GM23338 (cell line): ENCODE measurements at regions not wholly inside any gene's neighbourhood (a gene's known extent, or its start where the extent isn't known, plus 50 kb on each side); places are given as distances from the start of the nearest gene placed in this dataset.

Source experiments
- ATAC-seq: fragments of 200-7000 bp; cut with Tn5 transposase; 3 replicates; pipeline ENCODE4 v1.9.1; 2020
- DNase-seq: peaks from one replicate; pipeline ENCODE4 v3.0.0-alpha.2; 2015; ENCODE audit warnings: low spot score
- H2AFZ ChIP-seq: fragments of 200-600 bp; sonication (generic); 2 replicates; pipeline ENCODE4 v1.8.0; 2016; ENCODE audit warnings: antibody characterized with exemption, mild to moderate bottlenecking, moderate library complexity
- H3F3A ChIP-seq: fragments of 200-600 bp; sonication (generic); replicated peaks from 2 replicates; pipeline ENCODE4 v1.8.0; 2017; ENCODE audit warnings: antibody characterized with exemption, mixed run types, low read depth
- H3K27ac ChIP-seq: fragments of 200-600 bp; sonication (generic); 2 replicates; pipeline ENCODE4 v1.6.1; 2016; ENCODE audit warnings: low read depth
- H3K27me3 ChIP-seq: fragments of 200-600 bp; sonication (generic); 2 replicates; pipeline ENCODE4 v1.8.0; 2016; ENCODE audit warnings: mild to moderate bottlenecking, mixed run types, moderate library complexity; ENCODE audit not compliant: insufficient read depth
- H3K36me3 ChIP-seq: fragments of 200-600 bp; sonication (generic); 2 replicates; pipeline ENCODE4 v1.8.0; 2016; ENCODE audit warnings: mild to moderate bottlenecking; ENCODE audit not compliant: insufficient read depth
- H3K4me1 ChIP-seq: fragments of 200-600 bp; sonication (generic); 2 replicates; pipeline ENCODE4 v1.8.0; 2016; ENCODE audit warnings: mild to moderate bottlenecking, moderate library complexity; ENCODE audit not compliant: insufficient read depth
- H3K4me2 ChIP-seq: fragments of 200-600 bp; sonication (generic); 2 replicates; pipeline ENCODE4 v1.7.1; 2017; ENCODE audit warnings: mixed run types
- H3K4me3 ChIP-seq: fragments of 200-600 bp; sonication (generic); 2 replicates; pipeline ENCODE4 v1.6.1; 2016; ENCODE audit warnings: mixed run types
- H3K79me2 ChIP-seq: fragments of 200-600 bp; sonication (generic); replicated peaks from 2 replicates; pipeline ENCODE4 v1.8.0; 2017; ENCODE audit warnings: mild to moderate bottlenecking; ENCODE audit not compliant: insufficient read depth
- H3K9me2 ChIP-seq: fragments of 200-600 bp; sonication (generic); 2 replicates; pipeline ENCODE4 v1.8.0; 2017; ENCODE audit not compliant: insufficient read depth
- H4K20me1 ChIP-seq: fragments of 200-600 bp; sonication (generic); replicated peaks from 2 replicates; pipeline ENCODE4 v1.8.0; 2017; ENCODE audit warnings: mild to moderate bottlenecking; ENCODE audit not compliant: insufficient read depth
- H3K27ac Mint-ChIP-seq: 2 replicates; pipeline ENCODE4 v1.8.0; 2020; ENCODE audit warnings: inconsistent platforms, mild to moderate bottlenecking, moderate library complexity, mixed read lengths
- H3K27me3 Mint-ChIP-seq: 3 replicates; pipeline ENCODE4 v1.8.0; 2022; ENCODE audit warnings: low read depth, mild to moderate bottlenecking, moderate library complexity, mixed read lengths, inconsistent platforms; ENCODE audit not compliant: insufficient read depth, poor library complexity
- H3K36me3 Mint-ChIP-seq: 3 replicates; pipeline ENCODE4 v1.8.0; 2021; ENCODE audit warnings: low read depth, mild to moderate bottlenecking, inconsistent platforms, moderate library complexity, mixed read lengths
- H3K4me1 Mint-ChIP-seq: 3 replicates; pipeline ENCODE4 v1.8.0; 2020; ENCODE audit warnings: mild to moderate bottlenecking, inconsistent platforms, mixed read lengths
- H3K4me3 Mint-ChIP-seq: 3 replicates; pipeline ENCODE4 v1.8.0; 2021; ENCODE audit warnings: moderate library complexity, mild to moderate bottlenecking, inconsistent platforms, mixed read lengths
- H3K9me3 Mint-ChIP-seq: 3 replicates; pipeline ENCODE4 v1.8.0; 2020; ENCODE audit warnings: moderate library complexity, mild to moderate bottlenecking, inconsistent platforms, mixed read lengths
- CREB1 ChIP-seq: fragments of 250-450 bp; sonication (Bioruptor Pico); IDR thresholded peaks from 2 replicates; pipeline ENCODE4 v1.5.0; 2020; ENCODE audit warnings: low read depth, mild to moderate bottlenecking, moderate library complexity
- EZH2 ChIP-seq: fragments of 200-600 bp; sonication (generic); IDR thresholded peaks from one replicate; pipeline ENCODE4 v1.8.0; 2017; ENCODE audit warnings: antibody characterized with exemption, mild to moderate bottlenecking, low read depth; ENCODE audit not compliant: unreplicated experiment
- EZH2phosphoT487 ChIP-seq: fragments of 200-600 bp; sonication (generic); IDR thresholded peaks from one replicate; pipeline ENCODE4 v1.8.1; 2018; ENCODE audit warnings: antibody characterized with exemption; ENCODE audit not compliant: unreplicated experiment
- JUNB ChIP-seq: IDR thresholded peaks from one replicate; pipeline ENCODE4 v1.6.1; 2016; ENCODE audit warnings: antibody characterized with exemption; ENCODE audit not compliant: unreplicated experiment
- POLR2AphosphoS5 ChIP-seq: IDR thresholded peaks from 2 replicates; pipeline ENCODE4 v1.6.1; 2016; ENCODE audit warnings: antibody characterized with exemption, low read depth
- ZNF114 ChIP-seq: fragments of 250-450 bp; sonication (Bioruptor Pico); IDR thresholded peaks from 2 replicates; pipeline ENCODE4 v1.5.0; 2020; ENCODE audit warnings: mild to moderate bottlenecking, moderate library complexity
- ZNF331 ChIP-seq: fragments of 250-450 bp; sonication (Bioruptor Pico); IDR thresholded peaks from 2 replicates; pipeline ENCODE4 v1.5.0; 2020; ENCODE audit warnings: low read depth, mild to moderate bottlenecking, moderate library complexity
- TF ChIP-seq, protein P1 (sequence below): IDR thresholded peaks from one replicate; pipeline ENCODE4 v1.6.1; 2018; ENCODE audit warnings: antibody characterized with exemption; ENCODE audit not compliant: unreplicated experiment
- TF ChIP-seq, protein P2 (sequence below): IDR thresholded peaks from 2 replicates; pipeline ENCODE4 v1.6.1; 2016; ENCODE audit warnings: antibody characterized with exemption

DNA sequence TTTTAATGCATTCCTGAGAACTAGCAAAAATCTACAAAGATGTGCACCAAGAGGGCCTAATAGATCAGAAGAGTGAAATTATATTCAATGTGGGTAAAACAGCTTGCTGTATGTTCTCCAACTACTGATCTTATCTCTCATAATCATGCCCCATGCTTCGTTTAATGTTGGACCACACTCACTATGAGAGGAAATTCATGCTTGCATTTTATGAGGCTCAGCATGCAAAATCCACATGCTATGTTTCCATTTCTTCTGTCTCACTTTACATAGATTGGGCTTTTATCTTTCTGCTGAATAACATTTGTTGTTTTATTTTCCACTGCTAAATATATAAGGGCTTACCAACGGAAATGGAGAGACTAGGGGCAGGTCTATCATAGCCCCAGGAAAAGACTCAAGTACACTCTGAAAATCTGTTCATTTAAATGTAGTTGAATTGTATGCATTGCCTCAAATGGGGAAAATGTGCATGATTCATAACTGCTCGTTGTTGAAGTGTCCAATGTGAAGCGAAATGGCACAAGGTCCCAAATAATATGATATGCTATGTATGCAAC lies 474.2 kb downstream of the EFNA5 start (continued):
- TF ChIP-seq, protein P1, sequence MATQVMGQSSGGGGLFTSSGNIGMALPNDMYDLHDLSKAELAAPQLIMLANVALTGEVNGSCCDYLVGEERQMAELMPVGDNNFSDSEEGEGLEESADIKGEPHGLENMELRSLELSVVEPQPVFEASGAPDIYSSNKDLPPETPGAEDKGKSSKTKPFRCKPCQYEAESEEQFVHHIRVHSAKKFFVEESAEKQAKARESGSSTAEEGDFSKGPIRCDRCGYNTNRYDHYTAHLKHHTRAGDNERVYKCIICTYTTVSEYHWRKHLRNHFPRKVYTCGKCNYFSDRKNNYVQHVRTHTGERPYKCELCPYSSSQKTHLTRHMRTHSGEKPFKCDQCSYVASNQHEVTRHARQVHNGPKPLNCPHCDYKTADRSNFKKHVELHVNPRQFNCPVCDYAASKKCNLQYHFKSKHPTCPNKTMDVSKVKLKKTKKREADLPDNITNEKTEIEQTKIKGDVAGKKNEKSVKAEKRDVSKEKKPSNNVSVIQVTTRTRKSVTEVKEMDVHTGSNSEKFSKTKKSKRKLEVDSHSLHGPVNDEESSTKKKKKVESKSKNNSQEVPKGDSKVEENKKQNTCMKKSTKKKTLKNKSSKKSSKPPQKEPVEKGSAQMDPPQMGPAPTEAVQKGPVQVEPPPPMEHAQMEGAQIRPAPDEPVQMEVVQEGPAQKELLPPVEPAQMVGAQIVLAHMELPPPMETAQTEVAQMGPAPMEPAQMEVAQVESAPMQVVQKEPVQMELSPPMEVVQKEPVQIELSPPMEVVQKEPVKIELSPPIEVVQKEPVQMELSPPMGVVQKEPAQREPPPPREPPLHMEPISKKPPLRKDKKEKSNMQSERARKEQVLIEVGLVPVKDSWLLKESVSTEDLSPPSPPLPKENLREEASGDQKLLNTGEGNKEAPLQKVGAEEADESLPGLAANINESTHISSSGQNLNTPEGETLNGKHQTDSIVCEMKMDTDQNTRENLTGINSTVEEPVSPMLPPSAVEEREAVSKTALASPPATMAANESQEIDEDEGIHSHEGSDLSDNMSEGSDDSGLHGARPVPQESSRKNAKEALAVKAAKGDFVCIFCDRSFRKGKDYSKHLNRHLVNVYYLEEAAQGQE: no peak
- TF ChIP-seq POLR2AphosphoS5: no peak
- no peak for TF ChIP-seq EZH2phosphoT487

DNA sequence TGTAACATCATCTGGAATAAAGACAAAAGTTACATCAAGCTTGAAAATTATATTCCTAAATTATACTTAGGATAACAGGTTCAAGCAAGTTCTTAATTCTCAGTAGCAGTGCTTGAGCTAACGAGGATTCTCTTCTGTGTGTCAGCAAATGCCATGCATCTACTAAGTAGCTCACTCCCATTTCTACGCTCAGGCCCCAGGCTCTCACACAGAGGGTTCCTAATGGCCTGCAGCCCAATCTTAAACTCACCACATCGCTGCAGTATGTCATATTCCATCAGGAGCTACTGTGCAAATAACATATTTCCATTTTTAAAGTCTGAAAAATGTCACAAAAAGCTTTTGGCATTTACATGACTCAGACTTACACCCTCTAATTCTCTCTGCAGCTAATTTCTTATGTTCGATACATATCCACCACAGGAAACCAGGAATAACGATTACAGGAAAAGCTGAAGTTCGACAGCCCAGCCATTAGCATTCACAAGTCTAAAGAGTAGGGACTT lies 474.8 kb downstream of the EFNA5 start:
- Mint-ChIP-seq H3K4me1 (peaks cover 2% of the 10 kb centered on the region; the same call in 1 of the 3 replicates), H3K27me3 (no peaks in the 10 kb centered on the region), H3K27ac (no peak overlapping the region), H3K36me3 (no peaks in the 10 kb centered on the region), H3K9me3 (no peaks in the 10 kb centered on the region), H3K4me3 (no peak overlapping the region)
- H3K4me3 ChIP-seq: no peak overlapping the region
- DNase-seq (no peak), ATAC-seq (no peak)
- no peaks in the 10 kb centered on the region for H3K79me2 ChIP-seq
- no peak overlapping the region for H2AFZ ChIP-seq
- H3F3A ChIP-seq: no peaks in the 10 kb centered on the region
- no peaks in the 10 kb centered on the region for H3K36me3 ChIP-seq
- H3K4me1 ChIP-seq: no peaks in the 10 kb centered on the region
- H4K20me1 ChIP-seq: no peaks in the 10 kb centered on the region
- TF ChIP-seq CREB1 (CRISPR knock-in tag): no peak
- TF ChIP-seq ZNF331: no peak
- TF ChIP-seq, protein P1: no peak
- TF ChIP-seq, protein P2, sequence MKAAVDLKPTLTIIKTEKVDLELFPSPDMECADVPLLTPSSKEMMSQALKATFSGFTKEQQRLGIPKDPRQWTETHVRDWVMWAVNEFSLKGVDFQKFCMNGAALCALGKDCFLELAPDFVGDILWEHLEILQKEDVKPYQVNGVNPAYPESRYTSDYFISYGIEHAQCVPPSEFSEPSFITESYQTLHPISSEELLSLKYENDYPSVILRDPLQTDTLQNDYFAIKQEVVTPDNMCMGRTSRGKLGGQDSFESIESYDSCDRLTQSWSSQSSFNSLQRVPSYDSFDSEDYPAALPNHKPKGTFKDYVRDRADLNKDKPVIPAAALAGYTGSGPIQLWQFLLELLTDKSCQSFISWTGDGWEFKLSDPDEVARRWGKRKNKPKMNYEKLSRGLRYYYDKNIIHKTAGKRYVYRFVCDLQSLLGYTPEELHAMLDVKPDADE: no peak
- no peak for TF ChIP-seq ZNF114 (CRISPR knock-in tag)
- no peak for TF ChIP-seq POLR2AphosphoS5
- TF ChIP-seq EZH2phosphoT487: no peak
- no peak for TF ChIP-seq JUNB
- no peak for TF ChIP-seq EZH2
- H3K9me2 ChIP-seq: no peaks in the 10 kb centered on the region
- no peak overlapping the region for H3K27ac ChIP-seq
- H3K27me3 ChIP-seq: no peaks in the 10 kb centered on the region
- H3K4me2 ChIP-seq: no peak overlapping the region
